GM21447 (cell line): ENCODE measurements at regions not wholly inside any gene's neighbourhood (a gene's known extent, or its start where the extent isn't known, plus 50 kb on each side); places are given as distances from the start of the nearest gene placed in this dataset.
"Not testable (repeated sequence)": the region's sequence is repeated elsewhere in the genome, so short reads cannot be mapped to it uniquely, and the experiment has no call there.

Experiments
- ATAC-seq: cut with Tn5 transposase; IDR thresholded peaks from one replicate; pipeline ENCODE4 v1.9.1; 2021; ENCODE audit not compliant: unreplicated experiment

- ATAC-seq = not testable (repeated sequence)
Observed at GRCh38 chr21:27517177-27517576, 550.3 kb upstream of the ADAMTS5 start.

DNA sequence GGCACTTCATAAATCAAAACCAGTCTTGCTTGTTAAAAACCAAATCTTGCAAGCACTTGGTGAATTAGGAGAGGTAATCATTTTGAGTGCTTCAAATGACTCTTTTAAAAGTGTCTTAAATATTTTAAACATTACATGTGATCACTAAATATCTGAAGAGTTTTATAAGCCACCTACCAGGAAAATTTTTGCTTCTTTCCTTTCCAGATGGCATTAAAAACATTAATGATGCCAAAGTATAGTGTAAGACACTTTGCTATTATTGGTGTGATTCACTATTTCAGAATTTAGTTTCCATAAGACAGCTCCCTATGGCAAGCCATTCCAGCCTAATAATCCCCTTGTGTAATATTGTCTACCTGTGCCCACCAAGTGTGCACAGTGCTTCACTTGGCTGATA, 548.8 kb upstream of the ADAMTS5 start:
- no peak for ATAC-seq

- ATAC-seq = no peak
Observed at GRCh38 chr21:27513825-27514224, 546.9 kb upstream of the ADAMTS5 start.

DNA sequence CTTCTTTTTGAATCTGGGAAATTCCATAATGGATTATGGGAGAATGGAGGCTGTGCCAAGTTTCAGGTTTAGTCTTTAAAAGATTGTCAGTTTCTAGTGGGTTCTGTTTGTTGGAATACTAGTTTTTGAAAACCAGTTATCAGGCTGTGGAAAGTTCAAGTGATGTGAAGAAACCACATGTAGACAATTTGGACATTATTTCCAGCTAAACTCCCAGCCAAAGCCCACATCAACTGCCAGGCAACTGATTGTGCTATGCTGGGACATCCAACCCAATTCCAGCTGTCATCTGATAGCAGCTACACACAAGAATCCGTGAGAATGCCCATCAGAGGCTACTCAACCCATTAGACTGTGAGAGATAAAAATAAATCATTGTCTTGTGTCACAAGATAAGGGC, 546.1 kb upstream of the ADAMTS5 start:
- no peak for ATAC-seq

DNA sequence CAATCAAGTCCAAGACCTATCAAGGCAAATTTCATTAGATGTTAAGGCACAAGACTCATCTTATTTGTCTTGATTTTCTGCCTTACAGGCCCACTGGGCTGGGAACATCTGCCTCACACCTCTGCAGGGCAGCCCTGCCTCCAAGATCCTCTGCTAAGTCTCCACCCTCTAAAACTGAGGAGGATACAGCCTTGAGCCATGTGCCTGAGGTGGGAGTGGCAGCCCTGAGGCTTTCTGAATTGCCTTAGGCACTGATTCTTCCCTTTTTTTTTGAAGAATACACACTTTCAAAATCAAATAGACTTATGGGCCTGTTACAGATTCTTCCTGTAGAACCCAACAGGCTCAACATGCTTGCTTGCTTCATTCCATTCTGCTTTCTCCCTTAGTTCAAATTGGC, 544.3 kb upstream of the ADAMTS5 start:
- no peak for ATAC-seq

DNA sequence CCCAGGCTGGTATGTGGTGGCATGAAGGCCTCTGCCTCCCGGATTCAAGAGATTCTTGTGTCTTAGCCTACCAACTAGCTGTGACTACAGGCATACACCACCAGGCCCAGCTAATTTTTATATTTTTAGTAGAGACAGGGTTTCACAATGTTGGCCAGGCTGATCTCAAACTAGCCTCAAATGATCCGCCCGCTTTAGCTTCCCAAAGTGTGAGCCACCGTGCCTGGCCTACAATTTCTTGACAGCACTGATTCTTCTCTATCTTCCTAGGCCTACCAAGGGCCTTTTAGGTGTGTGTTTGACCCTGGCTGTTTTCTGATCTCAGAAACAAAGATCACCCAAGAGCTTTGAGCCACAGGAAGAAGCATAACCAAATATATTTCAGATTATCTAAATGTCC, 540.8 kb upstream of the ADAMTS5 start:
- ATAC-seq = no peak

GRCh38 chr21:27505516-27505915, 538.6 kb upstream of the ADAMTS5 start:
- no peak for ATAC-seq

GRCh38 chr21:27502801-27503200, 535.9 kb upstream of the ADAMTS5 start:
- no peak for ATAC-seq

DNA sequence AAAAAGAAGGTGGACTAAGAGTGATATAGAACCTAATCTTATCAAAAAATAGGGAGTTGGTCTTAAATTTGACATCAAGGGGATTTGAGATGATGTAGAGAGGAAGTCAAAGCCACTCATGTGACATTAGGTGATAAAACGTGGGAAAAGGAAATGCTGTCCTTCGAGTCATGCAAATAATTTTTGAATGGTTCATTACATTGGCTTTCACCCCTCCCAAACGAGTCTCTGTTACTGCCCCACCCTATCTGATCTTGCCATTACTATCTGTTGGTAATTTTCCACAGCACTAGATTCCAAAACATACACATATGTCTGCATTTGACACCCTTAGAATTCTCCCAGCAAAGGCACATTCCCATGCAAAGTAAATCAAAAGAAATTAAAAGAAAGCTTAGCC, 531.1 kb upstream of the ADAMTS5 start:
- no peak for ATAC-seq

DNA sequence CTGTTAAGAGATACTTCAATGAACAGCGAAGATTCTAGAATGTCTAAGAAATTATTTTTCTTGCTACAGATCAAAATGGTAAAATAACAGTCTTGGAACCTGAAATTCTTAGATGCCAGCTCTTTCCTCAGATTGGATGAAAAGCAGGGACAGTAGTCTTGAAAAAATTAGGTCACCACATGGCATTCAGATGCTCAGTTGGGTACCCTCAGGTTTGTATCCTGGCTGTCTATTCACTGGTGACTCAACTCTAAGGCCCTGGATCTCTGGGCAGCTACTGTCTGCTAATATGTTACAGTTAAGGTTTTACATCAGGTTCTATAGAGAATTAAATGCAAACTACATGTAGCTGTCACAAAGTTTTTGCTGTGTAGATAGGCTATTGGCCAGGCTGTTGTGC, 528.9 kb upstream of the ADAMTS5 start:
- no peak for ATAC-seq

DNA sequence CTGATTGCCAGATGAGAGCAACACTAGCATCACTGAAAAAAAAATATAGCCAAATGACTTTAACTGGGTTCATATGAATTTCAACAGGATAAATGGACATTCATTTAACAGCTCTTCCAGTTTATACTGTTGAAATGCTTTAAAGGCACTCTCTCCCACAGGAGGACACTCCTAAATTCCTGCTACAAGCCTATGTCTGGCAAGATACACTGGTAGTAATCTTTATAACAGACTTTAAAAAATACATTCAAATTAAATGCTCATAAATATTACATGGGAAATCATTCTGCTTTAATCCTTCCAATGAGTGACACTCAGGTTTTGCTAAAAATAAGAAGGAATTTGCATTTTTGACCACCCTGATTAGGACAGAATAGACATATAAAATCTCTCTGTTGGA, 526.7 kb upstream of the ADAMTS5 start:
- no peak for ATAC-seq

DNA sequence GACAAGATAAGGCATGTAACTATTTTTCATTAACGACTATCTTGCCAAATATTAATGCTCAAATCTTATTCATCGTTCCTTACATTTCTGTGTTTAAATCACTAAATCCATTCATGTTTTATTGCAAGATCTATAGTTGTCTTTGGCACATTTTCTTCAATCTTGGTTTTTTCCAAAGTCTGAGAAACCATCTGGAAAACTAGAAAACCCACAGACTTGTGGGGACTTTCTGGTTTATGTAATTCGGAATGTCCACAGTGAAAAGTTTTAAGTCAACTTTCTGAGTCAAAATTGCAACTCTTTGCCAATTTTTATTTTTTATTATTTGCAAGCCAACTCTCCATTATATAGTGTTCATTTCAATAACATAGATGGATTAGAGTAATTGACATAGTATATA, 520.8 kb upstream of the ADAMTS5 start:
- no peak for ATAC-seq

GRCh38 chr21:27480841-27481261, 514.0 kb upstream of the ADAMTS5 start:
- no peak for ATAC-seq

DNA sequence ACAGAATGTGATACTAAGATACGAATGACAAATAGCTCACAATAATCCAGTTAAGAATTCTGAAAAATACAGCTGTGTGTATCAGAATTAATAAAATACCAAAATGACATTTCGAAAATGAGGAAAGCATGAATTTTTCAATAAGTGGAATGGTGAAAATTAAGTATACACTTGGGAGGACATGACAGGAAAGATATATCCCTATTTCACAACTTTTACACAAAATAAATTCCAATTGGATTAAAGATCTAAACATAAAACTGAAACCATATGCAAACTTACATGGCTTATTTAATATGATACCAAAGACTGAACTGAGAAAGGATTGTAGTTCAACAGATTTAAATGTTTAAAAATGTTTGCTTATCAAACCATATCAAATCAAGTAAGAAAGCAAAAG, 510.4 kb upstream of the ADAMTS5 start:
- no peak for ATAC-seq

DNA sequence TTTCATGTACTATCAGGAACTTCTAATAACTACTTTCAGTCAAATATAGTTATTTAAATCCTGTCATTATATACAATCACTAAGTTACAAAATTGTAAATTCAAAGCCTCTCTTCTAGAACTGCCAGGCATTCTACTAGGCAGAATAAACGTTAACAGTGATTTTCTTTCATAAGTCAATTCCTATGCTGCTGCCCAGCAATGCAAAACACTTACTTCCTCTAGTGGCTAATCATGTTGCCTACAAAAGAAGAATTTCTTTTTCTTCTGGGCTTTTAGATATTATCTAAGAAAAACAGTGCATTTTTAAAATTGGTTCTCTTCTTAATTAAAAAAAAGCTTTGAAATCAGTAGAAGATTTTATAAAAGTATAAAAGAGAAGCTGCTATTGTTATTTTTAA, 509.8 kb upstream of the ADAMTS5 start:
- ATAC-seq = no peak

- no peak for ATAC-seq
Observed at GRCh38 chr21:27475363-27475955, 508.6 kb upstream of the ADAMTS5 start.

GRCh38 chr21:27467366-27467765, 500.5 kb upstream of the ADAMTS5 start:
- ATAC-seq = no peak

GRCh38 chr21:27466140-27466539, 499.3 kb upstream of the ADAMTS5 start:
- ATAC-seq = no peak

- ATAC-seq = no peak
Observed at GRCh38 chr21:27464648-27465047, 497.8 kb upstream of the ADAMTS5 start.

DNA sequence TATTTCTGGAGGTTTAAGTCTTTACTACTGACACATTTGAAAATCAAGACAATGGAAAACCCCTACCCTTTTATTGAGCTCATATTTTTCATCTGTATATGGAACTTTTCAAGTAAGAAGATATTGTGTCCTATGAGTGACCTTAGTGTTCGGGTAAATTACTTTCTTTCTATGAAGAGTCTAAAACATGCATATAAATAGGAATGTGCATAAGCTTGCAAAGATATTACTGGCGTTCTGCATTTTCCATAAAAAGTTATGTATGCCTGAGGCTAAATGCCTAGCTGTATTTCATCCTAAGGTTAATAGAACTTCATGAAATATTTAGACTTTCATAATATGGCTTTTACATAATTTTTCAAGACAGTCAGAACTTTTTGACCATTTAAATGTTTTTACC, 495.8 kb upstream of the ADAMTS5 start:
- ATAC-seq = no peak

GRCh38 chr21:27454234-27454633, 487.3 kb upstream of the ADAMTS5 start:
- no peak for ATAC-seq

GRCh38 chr21:27451116-27451515, 484.2 kb upstream of the ADAMTS5 start:
- no peak for ATAC-seq

GRCh38 chr21:27450216-27450615, 483.3 kb upstream of the ADAMTS5 start:
- ATAC-seq = no peak

DNA sequence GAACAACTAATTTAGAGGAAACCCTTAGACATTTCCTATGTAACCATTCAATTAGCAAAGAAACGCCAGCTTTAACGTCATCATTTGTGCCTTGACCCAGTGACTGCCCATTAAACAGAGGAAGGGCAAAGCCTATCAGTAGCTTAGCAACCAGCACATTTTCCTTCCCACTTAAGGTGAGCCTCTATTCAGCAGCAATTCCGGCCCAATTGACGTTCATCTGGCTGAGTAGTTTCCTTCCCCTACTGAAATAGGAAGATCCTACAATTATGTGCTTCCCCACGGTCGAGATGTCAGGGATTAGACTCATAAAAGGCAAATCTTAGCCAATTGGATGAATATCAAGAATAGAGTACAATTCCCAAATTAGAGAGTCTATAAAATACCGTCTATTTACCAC, 482.1 kb upstream of the ADAMTS5 start:
- ATAC-seq = no peak
